ENCODE measurements at regions not wholly inside any gene's neighbourhood (a gene's known extent, or its start where the extent isn't known, plus 50 kb on each side); places are given as distances from the start of the nearest gene placed in this dataset.

- Histone ChIP-seq H3K27me3 (ENCODE audit: control insufficient read depth, insufficient read depth, low read length) (no peaks in the 10 kb centered on the region), H3K36me3 (ENCODE audit: control insufficient read depth, insufficient read depth, low read length) (no peaks in the 10 kb centered on the region), H3K4me3 (ENCODE audit: low read depth, low read length) (no peak overlapping the region)
- FAIRE-seq (no peak), DNase-seq (ENCODE audit: low read depth) (peak; percentile 92)
- no peak for TF ChIP-seq CTCF (IDR thresholded peaks at IDR 0.05; ENCODE audit: insufficient read depth, low read length, severe bottlenecking)
These were observed 170.0 kb downstream of the TMEM38B start for GRCh38 chr9:105864248-105864898.

GRCh38 chr9:105865285-105865684 lies 170.9 kb downstream of the TMEM38B start:
- no peak for FAIRE-seq
- no peaks in the 10 kb centered on the region for H3K27me3 ChIP-seq (ENCODE audit: control insufficient read depth, insufficient read depth, low read length)
- no peaks in the 10 kb centered on the region for H3K36me3 ChIP-seq (ENCODE audit: control insufficient read depth, insufficient read depth, low read length)
- no peak overlapping the region for H3K4me3 ChIP-seq (ENCODE audit: low read depth, low read length)
- no peak for TF ChIP-seq CTCF (IDR thresholded peaks at IDR 0.05; ENCODE audit: insufficient read depth, low read length, severe bottlenecking)
- DNase-seq (ENCODE audit: low read depth) = no peak

GRCh38 chr9:105871540-105871939 lies 177.2 kb downstream of the TMEM38B start:
- no peaks in the 10 kb centered on the region for H3K36me3 ChIP-seq (ENCODE audit: control insufficient read depth, insufficient read depth, low read length)
- no peak overlapping the region for H3K4me3 ChIP-seq (ENCODE audit: low read depth, low read length)
- no peak for DNase-seq (ENCODE audit: low read depth)
- no peak for TF ChIP-seq CTCF (IDR thresholded peaks at IDR 0.05; ENCODE audit: insufficient read depth, low read length, severe bottlenecking)
- peaks cover 2% of the 10 kb centered on the region for H3K27me3 ChIP-seq (ENCODE audit: control insufficient read depth, insufficient read depth, low read length)
- no peak for FAIRE-seq

- Histone ChIP-seq H3K4me3 (ENCODE audit: low read depth, low read length) (no peak overlapping the region), H3K36me3 (ENCODE audit: control insufficient read depth, insufficient read depth, low read length) (no peaks in the 10 kb centered on the region), H3K27me3 (ENCODE audit: control insufficient read depth, insufficient read depth, low read length) (peaks cover 2% of the 10 kb centered on the region)
- TF ChIP-seq CTCF (IDR thresholded peaks at IDR 0.05; ENCODE audit: insufficient read depth, low read length, severe bottlenecking) = no peak
- DNase-seq (ENCODE audit: low read depth) (no peak), FAIRE-seq (no peak)
These were observed 179.5 kb downstream of the TMEM38B start for GRCh38 chr9:105873801-105874200.

- DNase-seq (ENCODE audit: low read depth) (no peak), FAIRE-seq (no peak)
- Histone ChIP-seq H3K4me3 (ENCODE audit: low read depth, low read length) (no peak overlapping the region), H3K27me3 (ENCODE audit: control insufficient read depth, insufficient read depth, low read length) (no peaks in the 10 kb centered on the region), H3K36me3 (ENCODE audit: control insufficient read depth, insufficient read depth, low read length) (no peaks in the 10 kb centered on the region)
- no peak for TF ChIP-seq CTCF (IDR thresholded peaks at IDR 0.05; ENCODE audit: insufficient read depth, low read length, severe bottlenecking)
These were observed 183.4 kb downstream of the TMEM38B start for GRCh38 chr9:105877721-105878120.

- no peaks in the 10 kb centered on the region for H3K36me3 ChIP-seq (ENCODE audit: control insufficient read depth, insufficient read depth, low read length)
- TF ChIP-seq CTCF (IDR thresholded peaks at IDR 0.05; ENCODE audit: insufficient read depth, low read length, severe bottlenecking) = no peak
- H3K27me3 ChIP-seq (ENCODE audit: control insufficient read depth, insufficient read depth, low read length) = no peaks in the 10 kb centered on the region
- no peak overlapping the region for H3K4me3 ChIP-seq (ENCODE audit: low read depth, low read length)
- FAIRE-seq (no peak), DNase-seq (ENCODE audit: low read depth) (no peak)
These were observed 184.8 kb downstream of the TMEM38B start for GRCh38 chr9:105879181-105879580.
